Lower leg skin (tissue), 4 donors: ENCODE measurements at regions not wholly inside any gene's neighbourhood (a gene's known extent, or its start where the extent isn't known, plus 50 kb on each side); places are given as distances from the start of the nearest gene placed in this dataset.

Experiments
- DNase-seq, 2 donors: peaks; one replicate each; pipeline ENCODE4 v3.0.0-alpha.2; 2019; ENCODE audit warnings: low spot score in 2 of 2
- H3K4me3 ChIP-seq: fragments of 200-600 bp; sonication (generic); 2 replicates; pipeline ENCODE4 v1.5.1; 2017; ENCODE audit warnings: mild to moderate bottlenecking, low read depth; ENCODE audit not compliant: poor library complexity, severe bottlenecking
- CTCF ChIP-seq, 3 donors: fragments of 450-650 bp; IDR thresholded peaks; one replicate each; pipeline ENCODE4 v1.5.1; 2016; ENCODE audit warnings: antibody characterized with exemption in 3 of 3, mild to moderate bottlenecking in 3 of 3, moderate library complexity in 2 of 3
- POLR2A ChIP-seq, 2 donors: fragments of 450-650 bp; IDR thresholded peaks; one replicate each; pipeline ENCODE4 v1.6.1; 2016 to 2017; ENCODE audit warnings: antibody characterized with exemption in 2 of 2, mild to moderate bottlenecking in 1 of 2, moderate library complexity in 1 of 2
- WGBS, 2 donors: methylation state at CpG; one replicate each; pipeline ENCODE4 v1.1.5; 2018; 5-methylcytosine and 5-hydroxymethylcytosine counted together
- intact Hi-C: fragments of 100-400 bp; cut with DNase I; formaldehyde crosslinking; loops from one replicate; pipeline ENCODE4 v1.15.0; 2023; ENCODE audit warnings: low total_unique reads

- 42 to 65% methylated on average over 1 of the region's 1 CpG for WGBS, 2 donors
- DNase-seq = no peak
- intact Hi-C loops = no loop called here
- no peak for TF ChIP-seq CTCF (IDR thresholded peaks at IDR 0.05)
- no peak for TF ChIP-seq POLR2A (IDR thresholded peaks at IDR 0.05)
- no peak overlapping the region for H3K4me3 ChIP-seq
Measured at GRCh38 chr4:114223580-114223979, 244.1 kb upstream of the ARSJ start.

- WGBS, 2 donors = 42% methylated on average over 2 of the region's 2 CpGs
- no peak for TF ChIP-seq POLR2A (IDR thresholded peaks at IDR 0.05)
- TF ChIP-seq CTCF (IDR thresholded peaks at IDR 0.05) = no peak
- no peak overlapping the region for H3K4me3 ChIP-seq
- intact Hi-C loops = no loop called here
- no peak for DNase-seq
Measured at GRCh38 chr4:114225436-114225835, 246.0 kb upstream of the ARSJ start.

- TF ChIP-seq POLR2A (IDR thresholded peaks at IDR 0.05) (no peak), CTCF (IDR thresholded peaks at IDR 0.05) (no peak)
- 64 to 65% methylated on average over 3 of the region's 3 CpGs for WGBS, 2 donors
- no peak for DNase-seq
Measured at GRCh38 chr4:114226179-114226578, 246.7 kb upstream of the ARSJ start.

GRCh38 chr4:114226968-114227760 is 247.7 kb upstream of the ARSJ start:
- WGBS, 2 donors = 94% methylated on average over 7 of the region's 7 CpGs
- no peak for TF ChIP-seq CTCF (IDR thresholded peaks at IDR 0.05)
- no peak for TF ChIP-seq POLR2A (IDR thresholded peaks at IDR 0.05)
- no peak for DNase-seq
- no peak overlapping the region for H3K4me3 ChIP-seq
- intact Hi-C loops = no loop called here

More at GRCh38 chr4:114226179-114226578, 246.7 kb upstream of the ARSJ start:
- intact Hi-C loops = no loop called here
- H3K4me3 ChIP-seq = no peak overlapping the region

- no peak overlapping the region for H3K4me3 ChIP-seq
- intact Hi-C loops = no loop called here
- DNase-seq = no peak
- TF ChIP-seq POLR2A (IDR thresholded peaks at IDR 0.05) (no peak), CTCF (IDR thresholded peaks at IDR 0.05) (no peak)
- WGBS, 2 donors = 77 to 82% methylated on average over 3 of the region's 3 CpGs
Measured at GRCh38 chr4:114229706-114230105, 250.3 kb upstream of the ARSJ start.
